ENCODE measurements at regions not wholly inside any gene's neighbourhood (a gene's known extent, or its start where the extent isn't known, plus 50 kb on each side); places are given as distances from the start of the nearest gene placed in this dataset.

- H3K9ac ChIP-seq (ENCODE audit: low read length) = no peak overlapping the region
- no peaks in the 10 kb centered on the region for H3K4me1 ChIP-seq (ENCODE audit: control insufficient read depth, insufficient read depth, low read length)
- no peaks in the 10 kb centered on the region for H3K27me3 ChIP-seq (ENCODE audit: control insufficient read depth, insufficient read depth, low read length)
- H3K4me3 ChIP-seq (ENCODE audit: low read length) = no peak overlapping the region
- no peaks in the 10 kb centered on the region for H3K36me3 ChIP-seq (ENCODE audit: control insufficient read depth, insufficient read depth, low read length)
- H3K9me3 ChIP-seq (ENCODE audit: control insufficient read depth, low read length) = no peaks in the 10 kb centered on the region
Measured at GRCh38 chr20:6240059-6240458, 117.2 kb upstream of the FERMT1 start.

DNA sequence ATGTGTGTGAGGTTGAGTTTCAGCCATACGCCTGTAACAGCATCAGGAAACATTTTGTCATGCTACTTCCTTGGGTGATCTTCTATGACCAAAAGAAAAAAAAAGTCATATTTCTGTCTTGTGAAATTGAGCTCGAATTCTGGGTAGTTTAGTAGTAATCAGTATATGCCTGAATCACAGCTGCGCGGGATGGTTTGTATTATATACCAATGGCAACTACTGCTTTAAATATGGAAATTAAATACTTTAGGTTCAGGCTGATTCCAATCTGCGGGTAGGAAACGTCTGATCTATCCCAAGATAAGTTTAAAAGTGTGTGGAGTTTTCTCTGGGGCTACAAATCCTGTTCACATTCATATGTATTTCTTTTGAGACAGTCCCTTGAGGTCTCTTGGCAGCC lies 115.6 kb upstream of the FERMT1 start:
- H3K9me3 ChIP-seq (ENCODE audit: control insufficient read depth, low read length) = no peaks in the 10 kb centered on the region
- no peaks in the 10 kb centered on the region for H3K27me3 ChIP-seq (ENCODE audit: control insufficient read depth, insufficient read depth, low read length)
- H3K4me3 ChIP-seq (ENCODE audit: low read length) = no peak overlapping the region
- H3K36me3 ChIP-seq (ENCODE audit: control insufficient read depth, insufficient read depth, low read length) = no peaks in the 10 kb centered on the region
- no peaks in the 10 kb centered on the region for H3K4me1 ChIP-seq (ENCODE audit: control insufficient read depth, insufficient read depth, low read length)
- no peak overlapping the region for H3K9ac ChIP-seq (ENCODE audit: low read length)

DNA sequence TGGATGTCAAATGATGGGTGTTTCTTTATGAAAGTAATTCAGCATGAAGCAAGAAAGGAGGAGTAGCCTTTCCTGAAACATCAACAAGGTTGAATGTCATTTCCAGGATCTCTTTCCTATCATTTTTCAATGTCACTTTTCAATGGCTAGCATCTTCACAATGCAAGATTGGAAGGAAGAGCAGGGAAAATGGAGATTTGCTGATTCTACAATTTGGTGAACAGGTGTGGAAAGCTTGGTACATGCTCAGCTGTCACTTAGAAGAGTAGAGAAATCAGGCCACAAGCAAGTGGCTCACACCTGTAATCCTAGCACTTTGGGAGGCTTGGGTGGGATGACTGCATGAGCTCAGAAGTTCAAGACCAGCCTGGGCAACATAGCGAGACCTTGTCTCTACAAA lies 112.7 kb upstream of the FERMT1 start:
- no peaks in the 10 kb centered on the region for H3K36me3 ChIP-seq (ENCODE audit: control insufficient read depth, insufficient read depth, low read length)
- no peaks in the 10 kb centered on the region for H3K4me1 ChIP-seq (ENCODE audit: control insufficient read depth, insufficient read depth, low read length)
- no peak overlapping the region for H3K4me3 ChIP-seq (ENCODE audit: low read length)
- H3K9ac ChIP-seq (ENCODE audit: low read length) = no peak overlapping the region
- H3K9me3 ChIP-seq (ENCODE audit: control insufficient read depth, low read length) = no peaks in the 10 kb centered on the region
- H3K27me3 ChIP-seq (ENCODE audit: control insufficient read depth, insufficient read depth, low read length) = no peaks in the 10 kb centered on the region

GRCh38 chr20:6232436-6232835 lies 109.6 kb upstream of the FERMT1 start:
- H3K36me3 ChIP-seq (ENCODE audit: control insufficient read depth, insufficient read depth, low read length) = no peaks in the 10 kb centered on the region
- H3K9me3 ChIP-seq (ENCODE audit: control insufficient read depth, low read length) = no peaks in the 10 kb centered on the region
- H3K4me1 ChIP-seq (ENCODE audit: control insufficient read depth, insufficient read depth, low read length) = no peaks in the 10 kb centered on the region
- no peak overlapping the region for H3K9ac ChIP-seq (ENCODE audit: low read length)
- no peak overlapping the region for H3K4me3 ChIP-seq (ENCODE audit: low read length)
- no peaks in the 10 kb centered on the region for H3K27me3 ChIP-seq (ENCODE audit: control insufficient read depth, insufficient read depth, low read length)

- H3K36me3 ChIP-seq (ENCODE audit: control insufficient read depth, insufficient read depth, low read length) = no peaks in the 10 kb centered on the region
- H3K9ac ChIP-seq (ENCODE audit: low read length) = no peak overlapping the region
- H3K27me3 ChIP-seq (ENCODE audit: control insufficient read depth, insufficient read depth, low read length) = no peaks in the 10 kb centered on the region
- no peaks in the 10 kb centered on the region for H3K4me1 ChIP-seq (ENCODE audit: control insufficient read depth, insufficient read depth, low read length)
- no peak overlapping the region for H3K4me3 ChIP-seq (ENCODE audit: low read length)
- no peaks in the 10 kb centered on the region for H3K9me3 ChIP-seq (ENCODE audit: control insufficient read depth, low read length)
Measured at GRCh38 chr20:6231556-6231955, 108.7 kb upstream of the FERMT1 start.

GRCh38 chr20:6228302-6228843 lies 105.5 kb upstream of the FERMT1 start:
- no peaks in the 10 kb centered on the region for H3K27me3 ChIP-seq (ENCODE audit: control insufficient read depth, insufficient read depth, low read length)
- H3K36me3 ChIP-seq (ENCODE audit: control insufficient read depth, insufficient read depth, low read length) = no peaks in the 10 kb centered on the region
- no peak overlapping the region for H3K9ac ChIP-seq (ENCODE audit: low read length)
- no peak overlapping the region for H3K4me3 ChIP-seq (ENCODE audit: low read length)
- no peaks in the 10 kb centered on the region for H3K4me1 ChIP-seq (ENCODE audit: control insufficient read depth, insufficient read depth, low read length)
- H3K9me3 ChIP-seq (ENCODE audit: control insufficient read depth, low read length) = no peaks in the 10 kb centered on the region

DNA sequence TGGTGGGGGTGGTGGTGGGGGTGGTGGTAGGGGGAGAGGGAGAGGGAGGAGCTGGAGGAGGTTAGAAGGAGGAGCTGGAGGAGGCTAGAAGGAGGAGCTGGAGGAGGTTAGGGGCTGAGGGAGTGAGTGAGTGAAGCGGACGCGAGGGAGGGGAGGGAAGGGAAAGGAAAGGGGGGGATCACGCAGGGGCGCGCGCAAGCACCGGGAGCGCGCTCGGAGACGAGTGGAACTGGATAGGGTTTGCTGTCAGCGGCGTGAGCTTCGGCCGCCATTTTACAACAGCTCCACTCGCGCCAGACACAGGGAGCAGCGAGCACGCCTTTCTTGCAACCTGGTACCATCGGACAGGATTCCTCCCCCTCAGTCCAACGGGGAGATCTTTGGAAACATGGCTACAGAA lies 90.5 kb upstream of the FERMT1 start:
- Histone ChIP-seq H3K4me3 (ENCODE audit: low read length) (no peak overlapping the region), H3K9ac (ENCODE audit: low read length) (no peak overlapping the region), H3K36me3 (ENCODE audit: control insufficient read depth, insufficient read depth, low read length) (no peaks in the 10 kb centered on the region), H3K4me1 (ENCODE audit: control insufficient read depth, insufficient read depth, low read length) (no peaks in the 10 kb centered on the region), H3K9me3 (ENCODE audit: control insufficient read depth, low read length) (no peaks in the 10 kb centered on the region), H3K27me3 (ENCODE audit: control insufficient read depth, insufficient read depth, low read length) (no peaks in the 10 kb centered on the region)

GRCh38 chr20:6212903-6213302 lies 90.1 kb upstream of the FERMT1 start:
- Histone ChIP-seq H3K27me3 (ENCODE audit: control insufficient read depth, insufficient read depth, low read length) (no peaks in the 10 kb centered on the region), H3K4me1 (ENCODE audit: control insufficient read depth, insufficient read depth, low read length) (no peaks in the 10 kb centered on the region), H3K36me3 (ENCODE audit: control insufficient read depth, insufficient read depth, low read length) (no peaks in the 10 kb centered on the region), H3K9ac (ENCODE audit: low read length) (no peak overlapping the region), H3K9me3 (ENCODE audit: control insufficient read depth, low read length) (no peaks in the 10 kb centered on the region), H3K4me3 (ENCODE audit: low read length) (no peak overlapping the region)

GRCh38 chr20:6209093-6209492 lies 86.3 kb upstream of the FERMT1 start:
- Histone ChIP-seq H3K4me3 (ENCODE audit: low read length) (no peak overlapping the region), H3K27me3 (ENCODE audit: control insufficient read depth, insufficient read depth, low read length) (no peaks in the 10 kb centered on the region), H3K36me3 (ENCODE audit: control insufficient read depth, insufficient read depth, low read length) (no peaks in the 10 kb centered on the region), H3K4me1 (ENCODE audit: control insufficient read depth, insufficient read depth, low read length) (no peaks in the 10 kb centered on the region), H3K9me3 (ENCODE audit: control insufficient read depth, low read length) (no peaks in the 10 kb centered on the region), H3K9ac (ENCODE audit: low read length) (no peak overlapping the region)

DNA sequence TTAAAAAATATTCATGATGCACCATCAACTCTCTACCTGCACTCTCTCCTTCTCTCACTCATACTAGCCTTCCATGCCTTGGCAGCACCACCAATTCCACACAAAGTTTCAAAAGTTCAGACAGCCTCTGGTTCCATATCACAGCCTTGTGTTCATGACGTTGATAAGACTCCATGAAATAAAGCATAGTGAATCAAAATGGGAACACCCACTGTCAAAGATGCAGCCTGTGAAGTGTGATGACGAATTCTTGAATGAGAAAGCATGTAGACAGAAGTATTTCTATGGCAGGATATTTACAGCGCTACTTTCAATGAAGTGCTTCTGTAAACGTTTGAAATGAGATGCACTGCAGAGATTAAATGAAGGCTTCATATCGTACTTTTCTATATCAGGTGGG lies 77.3 kb upstream of the FERMT1 start:
- H3K4me3 ChIP-seq (ENCODE audit: low read length) = no peak overlapping the region
- H3K27me3 ChIP-seq (ENCODE audit: control insufficient read depth, insufficient read depth, low read length) = no peaks in the 10 kb centered on the region
- H3K4me1 ChIP-seq (ENCODE audit: control insufficient read depth, insufficient read depth, low read length) = no peaks in the 10 kb centered on the region
- H3K36me3 ChIP-seq (ENCODE audit: control insufficient read depth, insufficient read depth, low read length) = no peaks in the 10 kb centered on the region
- no peaks in the 10 kb centered on the region for H3K9me3 ChIP-seq (ENCODE audit: control insufficient read depth, low read length)
- no peak overlapping the region for H3K9ac ChIP-seq (ENCODE audit: low read length)

- H3K27me3 ChIP-seq (ENCODE audit: control insufficient read depth, insufficient read depth, low read length) = no peaks in the 10 kb centered on the region
- H3K4me1 ChIP-seq (ENCODE audit: control insufficient read depth, insufficient read depth, low read length) = no peaks in the 10 kb centered on the region
- no peak overlapping the region for H3K4me3 ChIP-seq (ENCODE audit: low read length)
- H3K9me3 ChIP-seq (ENCODE audit: control insufficient read depth, low read length) = no peaks in the 10 kb centered on the region
- no peaks in the 10 kb centered on the region for H3K36me3 ChIP-seq (ENCODE audit: control insufficient read depth, insufficient read depth, low read length)
- H3K9ac ChIP-seq (ENCODE audit: low read length) = no peak overlapping the region
Measured at GRCh38 chr20:6185268-6185667, 62.4 kb upstream of the FERMT1 start.

DNA sequence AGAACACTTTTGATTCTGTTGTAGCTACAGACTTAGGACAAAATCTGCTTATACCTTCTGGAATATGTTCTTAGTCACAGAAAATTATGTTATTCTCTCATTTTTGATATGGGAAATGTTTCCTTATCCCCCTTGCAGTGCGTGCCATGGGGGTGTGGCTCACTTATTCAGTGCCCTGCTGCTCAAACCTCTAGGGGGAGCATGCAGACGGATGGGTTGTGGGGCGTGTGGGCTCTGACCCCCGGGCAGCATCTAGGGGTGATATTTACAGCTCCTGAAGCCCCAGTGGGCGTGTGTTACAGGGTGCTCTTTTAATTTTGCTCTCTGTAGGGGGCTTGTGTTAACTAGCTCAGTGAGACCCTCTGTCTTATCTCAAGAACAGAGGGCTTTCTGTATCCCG lies 61.3 kb upstream of the FERMT1 start:
- H3K27me3 ChIP-seq (ENCODE audit: control insufficient read depth, insufficient read depth, low read length) = no peaks in the 10 kb centered on the region
- no peaks in the 10 kb centered on the region for H3K9me3 ChIP-seq (ENCODE audit: control insufficient read depth, low read length)
- no peak overlapping the region for H3K9ac ChIP-seq (ENCODE audit: low read length)
- H3K4me1 ChIP-seq (ENCODE audit: control insufficient read depth, insufficient read depth, low read length) = no peaks in the 10 kb centered on the region
- no peaks in the 10 kb centered on the region for H3K36me3 ChIP-seq (ENCODE audit: control insufficient read depth, insufficient read depth, low read length)
- H3K4me3 ChIP-seq (ENCODE audit: low read length) = no peak overlapping the region

- H3K36me3 ChIP-seq (ENCODE audit: control insufficient read depth, insufficient read depth, low read length) = no peaks in the 10 kb centered on the region
- no peaks in the 10 kb centered on the region for H3K27me3 ChIP-seq (ENCODE audit: control insufficient read depth, insufficient read depth, low read length)
- no peaks in the 10 kb centered on the region for H3K9me3 ChIP-seq (ENCODE audit: control insufficient read depth, low read length)
- no peak overlapping the region for H3K4me3 ChIP-seq (ENCODE audit: low read length)
- no peak overlapping the region for H3K9ac ChIP-seq (ENCODE audit: low read length)
- no peaks in the 10 kb centered on the region for H3K4me1 ChIP-seq (ENCODE audit: control insufficient read depth, insufficient read depth, low read length)
Measured at GRCh38 chr20:6180531-6180930, 57.7 kb upstream of the FERMT1 start.

All from mucosa of stomach (tissue), 1 donor.